Activated CD4-positive, alpha-beta memory T cell treated with anti-CD3 and anti-CD28 coated beads, Interleukin-2, amount 10 ng/mL, durations not matched to agents 7 days and 5 days (primary cell): ENCODE measurements at regions not wholly inside any gene's neighbourhood (a gene's known extent, or its start where the extent isn't known, plus 50 kb on each side); places are given as distances from the start of the nearest gene placed in this dataset.

Experiments
- CTCF ChIA-PET: fragments of 350-600 bp; sonication (Branson Sonifier 250); formaldehyde crosslinking; loops from one replicate; lab custom pipeline; 2021; ENCODE audit warnings: antibody characterized with exemption, inconsistent platforms; lab: Charles Lee
- POLR2A ChIA-PET: fragments of 350-600 bp; sonication (Branson Sonifier 250); formaldehyde crosslinking; loops from one replicate; lab custom pipeline; 2021; ENCODE audit warnings: antibody characterized with exemption; lab: Charles Lee
- DNase-seq: peaks from one replicate; pipeline ENCODE4 v3.0.0-alpha.2; 2020
- H3K27ac Mint-ChIP-seq: one replicate; pipeline ENCODE4 v1.8.0; 2021; ENCODE audit warnings: mild to moderate bottlenecking, mixed read lengths
- H3K27me3 Mint-ChIP-seq: one replicate; pipeline ENCODE4 v1.8.0; 2021; ENCODE audit warnings: mixed read lengths
- H3K36me3 Mint-ChIP-seq: one replicate; pipeline ENCODE4 v1.8.0; 2021; ENCODE audit warnings: low read depth, mixed read lengths
- H3K4me1 Mint-ChIP-seq: one replicate; pipeline ENCODE4 v1.8.0; 2021; ENCODE audit warnings: mixed read lengths
- H3K4me3 Mint-ChIP-seq: one replicate; pipeline ENCODE4 v1.8.0; 2021; ENCODE audit warnings: mild to moderate bottlenecking, mixed read lengths
- H3K9me3 Mint-ChIP-seq: one replicate; pipeline ENCODE4 v1.8.0; 2021; ENCODE audit warnings: mixed read lengths

- CTCF ChIA-PET = no interaction called here
- H3K9me3 Mint-ChIP-seq = no peaks in the 10 kb centered on the region
- H3K27ac Mint-ChIP-seq = no peak overlapping the region
- no peak overlapping the region for H3K4me3 Mint-ChIP-seq
- H3K4me1 Mint-ChIP-seq = no peaks in the 10 kb centered on the region
- no peaks in the 10 kb centered on the region for H3K27me3 Mint-ChIP-seq
- H3K36me3 Mint-ChIP-seq = no peaks in the 10 kb centered on the region
- DNase-seq = no peak
- POLR2A ChIA-PET = no interaction called here
Observed at GRCh38 chr2:195017890-195018289, 639.1 kb upstream of the SLC39A10 start.

- Mint-ChIP-seq H3K4me3 (no peak overlapping the region), H3K27ac (no peak overlapping the region), H3K36me3 (no peaks in the 10 kb centered on the region), H3K27me3 (no peaks in the 10 kb centered on the region), H3K9me3 (no peaks in the 10 kb centered on the region), H3K4me1 (no peaks in the 10 kb centered on the region)
- ChIA-PET POLR2A (no interaction called here), CTCF (no interaction called here)
- no peak for DNase-seq
Observed at GRCh38 chr2:195016841-195017240, 640.2 kb upstream of the SLC39A10 start.

GRCh38 chr2:195009202-195009601, 647.8 kb upstream of the SLC39A10 start:
- H3K27me3 Mint-ChIP-seq = peaks cover 2% of the 10 kb centered on the region
- no peaks in the 10 kb centered on the region for H3K9me3 Mint-ChIP-seq
- DNase-seq = no peak
- CTCF ChIA-PET = interaction anchor here (0.9 kb wide), 1 partner anchor 9 kb away, joined by 3 read pairs; no protein-coding TSS in a partner anchor
- no peaks in the 10 kb centered on the region for H3K36me3 Mint-ChIP-seq
- H3K4me3 Mint-ChIP-seq = no peak overlapping the region
- POLR2A ChIA-PET = no interaction called here
- H3K27ac Mint-ChIP-seq = no peak overlapping the region
- H3K4me1 Mint-ChIP-seq = no peaks in the 10 kb centered on the region

- DNase-seq = no peak
- CTCF ChIA-PET = no interaction called here
- Mint-ChIP-seq H3K27ac (no peak overlapping the region), H3K27me3 (peaks cover 2% of the 10 kb centered on the region), H3K9me3 (no peaks in the 10 kb centered on the region), H3K4me3 (no peak overlapping the region), H3K4me1 (no peaks in the 10 kb centered on the region), H3K36me3 (no peaks in the 10 kb centered on the region)
- POLR2A ChIA-PET = no interaction called here
Observed at GRCh38 chr2:195006856-195007255, 650.2 kb upstream of the SLC39A10 start.

- H3K9me3 Mint-ChIP-seq = no peaks in the 10 kb centered on the region
- peaks cover 2% of the 10 kb centered on the region for H3K27me3 Mint-ChIP-seq
- ChIA-PET POLR2A (no interaction called here), CTCF (no interaction called here)
- no peak overlapping the region for H3K4me3 Mint-ChIP-seq
- no peak for DNase-seq
- no peak overlapping the region for H3K27ac Mint-ChIP-seq
- no peaks in the 10 kb centered on the region for H3K36me3 Mint-ChIP-seq
- H3K4me1 Mint-ChIP-seq = no peaks in the 10 kb centered on the region
Observed at GRCh38 chr2:195003881-195004471, 653.0 kb upstream of the SLC39A10 start.

- no peak overlapping the region for H3K4me3 Mint-ChIP-seq
- POLR2A ChIA-PET = no interaction called here
- no peaks in the 10 kb centered on the region for H3K36me3 Mint-ChIP-seq
- H3K9me3 Mint-ChIP-seq = no peaks in the 10 kb centered on the region
- no peak for DNase-seq
- H3K27ac Mint-ChIP-seq = no peak overlapping the region
- CTCF ChIA-PET = interaction anchor here (0.9 kb wide), 1 partner anchor 51 kb away, joined by 3 read pairs; no protein-coding TSS in a partner anchor
- H3K27me3 Mint-ChIP-seq = peaks cover 2% of the 10 kb centered on the region
- no peaks in the 10 kb centered on the region for H3K4me1 Mint-ChIP-seq
Observed at GRCh38 chr2:195001924-195002323, 655.1 kb upstream of the SLC39A10 start.

GRCh38 chr2:194999771-195000170, 657.3 kb upstream of the SLC39A10 start:
- Mint-ChIP-seq H3K27ac (no peak overlapping the region), H3K4me3 (no peak overlapping the region), H3K27me3 (no peaks in the 10 kb centered on the region), H3K9me3 (no peaks in the 10 kb centered on the region), H3K36me3 (no peaks in the 10 kb centered on the region), H3K4me1 (no peaks in the 10 kb centered on the region)
- ChIA-PET CTCF (no interaction called here), POLR2A (no interaction called here)
- DNase-seq = no peak

GRCh38 chr2:194992648-194993047, 664.4 kb upstream of the SLC39A10 start:
- H3K4me3 Mint-ChIP-seq = no peak overlapping the region
- CTCF ChIA-PET = no interaction called here
- H3K27ac Mint-ChIP-seq = no peak overlapping the region
- H3K4me1 Mint-ChIP-seq = no peaks in the 10 kb centered on the region
- DNase-seq = no peak
- H3K36me3 Mint-ChIP-seq = no peaks in the 10 kb centered on the region
- H3K9me3 Mint-ChIP-seq = no peaks in the 10 kb centered on the region
- no peaks in the 10 kb centered on the region for H3K27me3 Mint-ChIP-seq
- POLR2A ChIA-PET = no interaction called here

- no peaks in the 10 kb centered on the region for H3K4me1 Mint-ChIP-seq
- DNase-seq = no peak
- POLR2A ChIA-PET = no interaction called here
- no peaks in the 10 kb centered on the region for H3K36me3 Mint-ChIP-seq
- H3K9me3 Mint-ChIP-seq = peaks cover 13% of the 10 kb centered on the region
- CTCF ChIA-PET = no interaction called here
- no peaks in the 10 kb centered on the region for H3K27me3 Mint-ChIP-seq
- H3K4me3 Mint-ChIP-seq = no peak overlapping the region
- H3K27ac Mint-ChIP-seq = no peak overlapping the region
Observed at GRCh38 chr2:194985258-194985657, 671.8 kb upstream of the SLC39A10 start.

- ChIA-PET POLR2A (no interaction called here), CTCF (no interaction called here)
- no peaks in the 10 kb centered on the region for H3K27me3 Mint-ChIP-seq
- H3K27ac Mint-ChIP-seq = no peak overlapping the region
- DNase-seq = no peak
- no peaks in the 10 kb centered on the region for H3K36me3 Mint-ChIP-seq
- no peaks in the 10 kb centered on the region for H3K4me1 Mint-ChIP-seq
- H3K4me3 Mint-ChIP-seq = no peak overlapping the region
- peaks cover 5% of the 10 kb centered on the region for H3K9me3 Mint-ChIP-seq
Observed at GRCh38 chr2:194962254-194962653, 694.8 kb upstream of the SLC39A10 start.

GRCh38 chr2:194954218-194954617, 702.8 kb upstream of the SLC39A10 start:
- Mint-ChIP-seq H3K4me3 (no peak overlapping the region), H3K27me3 (no peaks in the 10 kb centered on the region), H3K36me3 (no peaks in the 10 kb centered on the region), H3K4me1 (no peaks in the 10 kb centered on the region), H3K9me3 (no peaks in the 10 kb centered on the region), H3K27ac (no peak overlapping the region)
- ChIA-PET POLR2A (no interaction called here), CTCF (no interaction called here)
- DNase-seq = no peak

- H3K27me3 Mint-ChIP-seq = no peaks in the 10 kb centered on the region
Observed at GRCh38 chr2:194946826-194947225, 710.2 kb upstream of the SLC39A10 start.

GRCh38 chr2:194938066-194938465, 719.0 kb upstream of the SLC39A10 start:
- Mint-ChIP-seq H3K4me3 (no peak overlapping the region), H3K27ac (no peak overlapping the region), H3K27me3 (no peaks in the 10 kb centered on the region), H3K9me3 (no peaks in the 10 kb centered on the region), H3K36me3 (no peaks in the 10 kb centered on the region), H3K4me1 (no peaks in the 10 kb centered on the region)
- ChIA-PET POLR2A (no interaction called here), CTCF (no interaction called here)
- DNase-seq = no peak

More at GRCh38 chr2:194946826-194947225, 710.2 kb upstream of the SLC39A10 start:
- Mint-ChIP-seq H3K9me3 (no peaks in the 10 kb centered on the region), H3K27ac (no peak overlapping the region), H3K4me3 (no peak overlapping the region), H3K4me1 (no peaks in the 10 kb centered on the region), H3K36me3 (no peaks in the 10 kb centered on the region)
- CTCF ChIA-PET = no interaction called here
- POLR2A ChIA-PET = no interaction called here
- DNase-seq = no peak

- H3K9me3 Mint-ChIP-seq = no peaks in the 10 kb centered on the region
- no peaks in the 10 kb centered on the region for H3K36me3 Mint-ChIP-seq
- no peaks in the 10 kb centered on the region for H3K27me3 Mint-ChIP-seq
- H3K4me1 Mint-ChIP-seq = no peaks in the 10 kb centered on the region
- no peak overlapping the region for H3K4me3 Mint-ChIP-seq
- DNase-seq = no peak
- H3K27ac Mint-ChIP-seq = no peak overlapping the region
- CTCF ChIA-PET = no interaction called here
- POLR2A ChIA-PET = no interaction called here
Observed at GRCh38 chr2:194927489-194927888, 729.5 kb upstream of the SLC39A10 start.
